H1 (cell line): ENCODE measurements at regions not wholly inside any gene's neighbourhood (a gene's known extent, or its start where the extent isn't known, plus 50 kb on each side); places are given as distances from the start of the nearest gene placed in this dataset.

Experiments used
- CTCF ChIA-PET: fragments of 300-600 bp; sonication (Branson Sonifier 250); formaldehyde crosslinking; loops from one replicate; lab custom pipeline; 2021; ENCODE audit not compliant: partially characterized antibody; lab: Charles Lee
- POLR2A ChIA-PET: fragments of 300-600 bp; sonication (Branson Sonifier 250); formaldehyde crosslinking; loops from one replicate; lab custom pipeline; 2021; ENCODE audit warnings: inconsistent platforms; ENCODE audit not compliant: partially characterized antibody; lab: Charles Lee
- DNase-seq, 2 experiments: peaks; one replicate each; pipeline versions ENCODE4 v3.0.0 to v3.0.0-alpha.2; 2010 to 2022; ENCODE audit warnings: low spot score in 2 of 2, low read depth in 1 of 2, mixed read lengths in 1 of 2
- FAIRE-seq: peaks from 2 replicates; lab custom pipeline; 2011; peaks lifted over from hg19 to GRCh38; lab: Jason Lieb, UNC
- H2AFZ ChIP-seq: 2 replicates; pipeline ENCODE4 v1.8.1; 2012; ENCODE audit warnings: low read length, inconsistent platforms
- H2AK5ac ChIP-seq: 2 replicates; pipeline ENCODE4 v1.6.1; 2013; ENCODE audit warnings: low read depth, low read length
- H2BK120ac ChIP-seq: replicated peaks from 2 replicates; pipeline ENCODE3; 2013; ENCODE audit warnings: low read depth, low read length, inconsistent platforms
- H2BK12ac ChIP-seq: 2 replicates; pipeline ENCODE4 v1.6.1; 2013; ENCODE audit warnings: low read depth, low read length
- H2BK15ac ChIP-seq: 2 replicates; pipeline ENCODE4 v1.6.1; 2013; ENCODE audit warnings: low read length
- H2BK20ac ChIP-seq: 2 replicates; pipeline ENCODE4 v1.6.1; 2013; ENCODE audit warnings: low read length
- H2BK5ac ChIP-seq: 2 replicates; pipeline ENCODE4 v1.6.1; 2013; ENCODE audit warnings: low read depth, low read length
- H3K14ac ChIP-seq: 2 replicates; pipeline ENCODE4 v1.6.1; 2013; ENCODE audit warnings: inconsistent platforms; ENCODE audit not compliant: insufficient read length
- H3K18ac ChIP-seq: 2 replicates; pipeline ENCODE4 v1.6.1; 2013; ENCODE audit warnings: low read length; ENCODE audit errors: extremely low read depth
- H3K23ac ChIP-seq: 2 replicates; pipeline ENCODE4 v1.6.1; 2013; ENCODE audit warnings: inconsistent platforms; ENCODE audit not compliant: insufficient read length
- H3K23me2 ChIP-seq: 2 replicates; pipeline ENCODE4 v1.6.1; 2013; ENCODE audit warnings: low read depth, low read length
- H3K27ac ChIP-seq: 2 replicates; pipeline ENCODE4 v1.6.1; 2011; ENCODE audit warnings: low read depth, low read length, inconsistent platforms
- H3K27me3 ChIP-seq, 4 experiments: replicated peaks in 1 of 4; 1 replicate in 1 of 4; 2 replicates in 3 of 4; pipeline versions ENCODE4 v1.6.1 to v1.8.1; 2011 to 2013; ENCODE audit warnings: low read length in 3 of 4, mild to moderate bottlenecking in 3 of 4, inconsistent platforms in 2 of 4, mixed read lengths in 2 of 4, moderate library complexity in 1 of 4; ENCODE audit not compliant: control insufficient read depth in 3 of 4, insufficient read depth in 3 of 4; ENCODE audit errors: extremely low read depth in 1 of 4
- H3K36me3 ChIP-seq, 4 experiments: 2 replicates each; pipeline versions ENCODE4 v1.6.1 to v1.8.1; 2011 to 2013; ENCODE audit warnings: mild to moderate bottlenecking in 4 of 4, low read length in 3 of 4, moderate library complexity in 2 of 4, control low read depth in 1 of 4, inconsistent platforms in 1 of 4; ENCODE audit not compliant: insufficient read depth in 4 of 4, control insufficient read depth in 2 of 4
- H3K4ac ChIP-seq: replicated peaks from 2 replicates; pipeline ENCODE3; 2013; ENCODE audit warnings: low read length, low read depth, mixed read lengths, inconsistent platforms; ENCODE audit not compliant: insufficient read length
- H3K4me1 ChIP-seq, 4 experiments: replicated peaks in 1 of 4; 1 replicate in 1 of 4; 2 replicates in 3 of 4; pipeline versions ENCODE4 v1.6.1 to v1.8.1; 2011 to 2013; ENCODE audit warnings: low read length in 3 of 4, inconsistent platforms in 2 of 4, mixed read lengths in 1 of 4; ENCODE audit not compliant: insufficient read depth in 4 of 4, control insufficient read depth in 3 of 4
- H3K4me2 ChIP-seq, 2 experiments: 2 replicates each; pipeline versions ENCODE4 v1.6.1 to v1.8.1; 2011 to 2013; ENCODE audit warnings: low read depth in 2 of 2, low read length in 2 of 2, control low read depth in 1 of 2, inconsistent platforms in 1 of 2, mild to moderate bottlenecking in 1 of 2; ENCODE audit not compliant: insufficient read depth in 1 of 2
- H3K4me3 ChIP-seq, 4 experiments: fragments of 200-600, 300-600 bp in 1 of 4; sonication (generic), shearing (Covaris generic), sonication (Bioruptor Twin) in 1 of 4; 2 replicates each; pipeline versions ENCODE4 v1.5.1 to v1.8.1; 2011 to 2016; ENCODE audit warnings: low read length in 4 of 4, low read depth in 3 of 4, control low read depth in 2 of 4, inconsistent platforms in 2 of 4, mild to moderate bottlenecking in 2 of 4, mixed read lengths in 1 of 4, moderate library complexity in 1 of 4; ENCODE audit not compliant: insufficient read depth in 2 of 4; ENCODE audit errors: extremely low read depth in 1 of 4
- H3K56ac ChIP-seq: replicated peaks from 2 replicates; pipeline ENCODE3; 2013; ENCODE audit warnings: low read depth, mild to moderate bottlenecking, mixed read lengths, low read length, inconsistent platforms; ENCODE audit not compliant: insufficient read length
- H3K79me1 ChIP-seq: 2 replicates; pipeline ENCODE4 v1.6.1; 2013; ENCODE audit warnings: low read depth, low read length, control low read depth
- H3K79me2 ChIP-seq, 2 experiments: 2 replicates each; pipeline versions ENCODE4 v1.6.1 to v1.8.1; 2012 to 2013; ENCODE audit warnings: low read length in 2 of 2, mild to moderate bottlenecking in 2 of 2, inconsistent platforms in 1 of 2; ENCODE audit not compliant: insufficient read depth in 2 of 2, control insufficient read depth in 1 of 2
- H3K9ac ChIP-seq, 4 experiments: replicated peaks in 1 of 4; 1 replicate in 1 of 4; 2 replicates in 3 of 4; pipeline versions ENCODE4 v1.6.1 to v1.8.1; 2011 to 2013; ENCODE audit warnings: low read depth in 3 of 4, low read length in 3 of 4, control low read depth in 2 of 4, mild to moderate bottlenecking in 2 of 4, moderate library complexity in 2 of 4, inconsistent platforms in 1 of 4; ENCODE audit errors: extremely low read depth in 1 of 4
- H3K9me3 ChIP-seq, 2 experiments: 2 replicates each; pipeline versions ENCODE4 v1.6.1 to v1.8.1; 2012 to 2013; ENCODE audit warnings: mild to moderate bottlenecking in 2 of 2, moderate library complexity in 2 of 2, control low read depth in 1 of 2, inconsistent platforms in 1 of 2, low read depth in 1 of 2, low read length in 1 of 2, mixed read lengths in 1 of 2; ENCODE audit not compliant: insufficient read depth in 2 of 2
- H4K20me1 ChIP-seq, 2 experiments: replicated peaks in 1 of 2; 2 replicates each; pipeline versions ENCODE3 to v1.8.1; 2011 to 2013; ENCODE audit warnings: inconsistent platforms in 2 of 2, low read length in 2 of 2, mild to moderate bottlenecking in 1 of 2; ENCODE audit not compliant: insufficient read depth in 2 of 2, control insufficient read depth in 1 of 2
- H4K5ac ChIP-seq: 2 replicates; pipeline ENCODE4 v1.6.1; 2013; ENCODE audit warnings: low read length, low read depth, mixed read lengths, inconsistent platforms; ENCODE audit not compliant: insufficient read length
- H4K8ac ChIP-seq: 2 replicates; pipeline ENCODE4 v1.8.0; 2013; ENCODE audit warnings: mild to moderate bottlenecking, moderate library complexity, low read length, inconsistent platforms; ENCODE audit not compliant: insufficient read depth; ENCODE audit errors: extremely low read depth
- H4K91ac ChIP-seq: replicated peaks from 2 replicates; pipeline ENCODE3; 2013; ENCODE audit warnings: low read length, mixed read lengths, inconsistent platforms; ENCODE audit not compliant: insufficient read length
- CHD1 ChIP-seq: IDR thresholded peaks from 2 replicates; pipeline ENCODE4 v1.6.1; 2012; ENCODE audit warnings: low read depth, low read length, improper control_type of control experiment
- RNF2 ChIP-seq: fragments of 200-900, 300-1000 bp; sonication (generic); IDR thresholded peaks from 2 replicates; pipeline ENCODE4 v1.7.1; 2016; ENCODE audit warnings: borderline replicate concordance, low read depth, mild to moderate bottlenecking, antibody characterized with exemption, low read length; ENCODE audit not compliant: poor library complexity, severe bottlenecking; ENCODE audit errors: missing control alignments
- SP1 ChIP-seq: IDR thresholded peaks from 2 replicates; pipeline ENCODE4 v1.6.1; 2011; ENCODE audit warnings: low read depth, low read length
- SRF ChIP-seq: IDR thresholded peaks from 2 replicates; pipeline ENCODE4 v1.6.1; 2011; ENCODE audit warnings: mild to moderate bottlenecking, low read depth, low read length, moderate library complexity
- TBP ChIP-seq: IDR thresholded peaks from 2 replicates; pipeline ENCODE4 v1.6.1; 2011; ENCODE audit warnings: low read depth, low read length, improper control_type of control experiment
- WGBS, 2 experiments: shearing (Covaris generic) in 1 of 2; methylation state at CpG; one replicate each; pipeline versions ENCODE4 v1.1.6 to v1.1.7; 2013 to 2015; ENCODE audit warnings: low lambda C conversion rate in 2 of 2, mixed read lengths in 2 of 2, inconsistent platforms in 1 of 2, low coverage in 1 of 2, missing lambda C conversion rate in 1 of 2; ENCODE audit not compliant: insufficient replicate concordance in 2 of 2, insufficient coverage in 1 of 2, insufficient read length in 1 of 2; ENCODE audit errors: extremely low coverage in 1 of 2, missing lambda C conversion rate in 1 of 2; 5-methylcytosine and 5-hydroxymethylcytosine counted together

DNA sequence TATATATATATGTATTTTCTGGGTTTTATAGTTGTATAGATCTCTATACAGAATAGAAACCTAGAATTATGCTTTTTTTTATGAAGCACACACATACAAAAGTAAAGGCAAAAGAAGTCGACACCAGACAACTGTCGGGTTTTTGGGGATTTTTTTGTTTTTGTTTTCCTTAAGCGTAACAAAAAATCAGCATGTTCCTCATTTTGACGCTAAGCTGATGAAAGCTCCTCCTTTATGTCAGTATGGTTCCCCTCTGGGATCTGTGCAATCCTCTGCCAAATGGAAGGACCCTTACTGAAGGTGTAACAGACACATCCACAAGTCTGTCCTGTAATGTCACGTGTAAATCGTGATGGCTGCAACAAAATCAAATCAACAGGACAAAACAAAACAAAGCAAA, 226.2 kb downstream of the RHOU start:
- Histone ChIP-seq H3K56ac (no peak overlapping the region), H3K27ac (no peak overlapping the region), H2BK120ac (no peak overlapping the region), H3K23ac (no peak overlapping the region), H3K4me1 (peaks cover 0 to 4% (median under 1%) of the 10 kb centered on the region in 4 experiments; a peak in 3 of 7 replicates), H2BK15ac (no peak overlapping the region), H3K4me3 (no peak overlapping the region), H3K23me2 (no peaks in the 10 kb centered on the region), H3K27me3 (no peaks in the 10 kb centered on the region), H4K8ac (no peak overlapping the region), H2BK12ac (peak overlapping the region; percentile 68; the same call in 1 of the 2 replicates), H3K4me2 (no peak overlapping the region), H3K79me2 (no peaks in the 10 kb centered on the region), H3K36me3 (no peaks in the 10 kb centered on the region; a peak in 1 of 8 replicates), H3K9ac (no peak overlapping the region), H2AK5ac (no peak overlapping the region), H2BK5ac (no peak overlapping the region), H4K20me1 (no peaks in the 10 kb centered on the region), H4K5ac (no peak overlapping the region), H2BK20ac (no peak overlapping the region), H3K14ac (no peak overlapping the region), H4K91ac (no peak overlapping the region), H3K4ac (no peak overlapping the region), H3K18ac (no peak overlapping the region; the same call in 1 of the 2 replicates), H3K79me1 (no peaks in the 10 kb centered on the region), H2AFZ (no peak overlapping the region), H3K9me3 (no peaks in the 10 kb centered on the region)
- 89% methylated on average over 6 of the region's 6 CpGs; no CpG with 5 or more reads in 1 of the 2 experiments for WGBS, 2 experiments
- ChIA-PET POLR2A (no interaction called here), CTCF (interaction anchor here (0.7 to 1.6 kb wide), 2 partner anchors 25 to 27 kb away, joined by 3 to 5 read pairs; no protein-coding TSS in a partner anchor)
- DNase-seq = no peak
- no peak for FAIRE-seq
- TF ChIP-seq RNF2 (no peak), TBP (no peak), SRF (no peak), SP1 (no peak), CHD1 (no peak)
